BJ (cell line): ENCODE measurements at regions not wholly inside any gene's neighbourhood (a gene's known extent, or its start where the extent isn't known, plus 50 kb on each side); places are given as distances from the start of the nearest gene placed in this dataset.

Experiments
- CTCF ChIA-PET: fragments of 350-600 bp; formaldehyde crosslinking; extraction: SDS; loops from one replicate; lab custom pipeline; 2021; ENCODE audit warnings: antibody characterized with exemption, inconsistent platforms; lab: Yijun Ruan, JAX
- POLR2A ChIA-PET: fragments of 300-600 bp; sonication (Branson Sonifier 250); formaldehyde crosslinking; extraction: SDS; loops from one replicate; lab custom pipeline; 2021; ENCODE audit warnings: antibody characterized with exemption; lab: Charles Lee
- DNase-seq: peaks from one replicate; pipeline ENCODE4 v3.0.0-alpha.2; 2011; ENCODE audit warnings: low read depth
- H3K27me3 ChIP-seq: 2 replicates; pipeline ENCODE4 v1.6.0; 2011; ENCODE audit warnings: low read length; ENCODE audit not compliant: control insufficient read depth, insufficient read depth
- H3K36me3 ChIP-seq: 2 replicates; pipeline ENCODE4 v1.5.1; 2011; ENCODE audit warnings: low read length; ENCODE audit not compliant: control insufficient read depth, insufficient read depth
- H3K4me3 ChIP-seq: 2 replicates; pipeline ENCODE4 v1.5.1; 2011; ENCODE audit warnings: low read depth, mild to moderate bottlenecking, control low read depth, low read length
- CTCF ChIP-seq: IDR thresholded peaks from 2 replicates; pipeline ENCODE4 v1.5.1; 2011; ENCODE audit warnings: low read depth, mild to moderate bottlenecking, control low read depth, inconsistent platforms, low read length, moderate library complexity; ENCODE audit not compliant: insufficient read depth

DNA sequence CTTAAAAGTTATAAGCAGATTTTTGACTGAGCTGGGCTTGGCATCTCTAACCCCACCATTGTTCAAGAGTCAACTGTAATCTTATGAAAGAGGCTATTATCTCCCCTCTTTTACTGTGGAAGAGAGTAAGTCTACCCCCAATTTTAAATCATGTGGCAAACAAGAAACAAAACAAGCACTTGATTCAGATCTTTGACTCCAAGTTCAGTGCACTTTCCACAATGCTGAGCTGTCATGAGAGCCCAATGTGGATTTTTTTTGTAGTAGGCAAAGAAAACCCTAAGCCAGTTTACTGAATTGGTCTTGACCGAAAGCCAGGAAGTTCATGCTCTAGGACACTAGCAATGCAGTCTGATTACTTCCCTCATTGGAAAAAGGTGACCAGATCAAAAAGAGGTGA lies 306.2 kb downstream of the GALC start:
- ChIA-PET POLR2A (no interaction called here), CTCF (interaction anchor here (0.5 to 0.6 kb wide), 2 partner anchors 141 to 899 kb away, joined by 4 read pairs; no protein-coding TSS in a partner anchor)
- H3K4me3 ChIP-seq, result no peak overlapping the region
- no peaks in the 10 kb centered on the region for H3K27me3 ChIP-seq
- TF ChIP-seq CTCF, result no peak
- no peak for DNase-seq
- no peaks in the 10 kb centered on the region for H3K36me3 ChIP-seq

DNA sequence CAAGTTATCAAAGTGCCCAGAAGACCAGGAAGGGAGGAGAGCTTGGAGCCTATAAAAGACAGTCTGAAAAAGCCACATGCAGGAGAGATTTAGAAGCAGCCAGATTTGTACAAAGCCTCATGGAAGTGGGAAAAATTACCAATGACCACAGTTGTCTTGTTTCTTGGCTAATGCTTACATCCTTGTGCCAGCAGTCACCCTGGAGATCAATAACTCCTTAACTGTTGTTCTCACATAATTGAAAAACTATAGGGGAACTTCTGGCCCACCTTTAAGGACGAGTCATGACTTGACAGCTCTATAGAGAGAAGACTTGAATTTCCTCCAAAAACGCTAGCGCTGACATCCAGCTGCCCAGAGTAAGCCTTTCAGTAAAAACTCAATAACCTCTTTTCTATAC lies 313.1 kb downstream of the GALC start:
- no peak for TF ChIP-seq CTCF
- no peaks in the 10 kb centered on the region for H3K27me3 ChIP-seq
- DNase-seq, result no peak
- no peaks in the 10 kb centered on the region for H3K36me3 ChIP-seq
- no peak overlapping the region for H3K4me3 ChIP-seq
- POLR2A ChIA-PET, result no interaction called here
- CTCF ChIA-PET, result interaction anchor here (1.9 kb wide), 1 partner anchor 40 kb away, joined by 5 read pairs; no protein-coding TSS in a partner anchor

DNA sequence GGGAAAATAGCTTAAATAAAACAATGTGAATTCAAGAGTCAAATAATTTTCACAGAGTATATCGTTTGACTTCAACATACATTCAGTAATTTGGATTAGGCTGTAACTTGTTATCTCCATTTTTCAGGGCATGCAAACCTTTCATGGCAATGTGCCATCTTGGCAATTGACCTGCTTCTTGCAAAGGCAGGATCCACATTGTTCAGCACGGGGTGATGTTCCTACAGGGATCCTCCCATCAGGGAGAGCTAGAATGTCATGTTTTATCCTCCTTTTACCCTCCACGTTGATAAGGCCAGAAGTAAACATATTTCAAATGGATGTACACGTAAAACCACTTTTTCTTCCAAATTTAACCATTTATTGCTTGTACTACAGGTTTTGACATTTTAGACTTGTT lies 314.4 kb downstream of the GALC start:
- DNase-seq, result no peak
- Histone ChIP-seq H3K4me3 (no peak overlapping the region), H3K27me3 (no peaks in the 10 kb centered on the region), H3K36me3 (no peaks in the 10 kb centered on the region)
- ChIA-PET POLR2A (no interaction called here), CTCF (interaction anchor here (1.9 kb wide), 1 partner anchor 41 kb away, joined by 5 read pairs; no protein-coding TSS in a partner anchor)
- no peak for TF ChIP-seq CTCF

DNA sequence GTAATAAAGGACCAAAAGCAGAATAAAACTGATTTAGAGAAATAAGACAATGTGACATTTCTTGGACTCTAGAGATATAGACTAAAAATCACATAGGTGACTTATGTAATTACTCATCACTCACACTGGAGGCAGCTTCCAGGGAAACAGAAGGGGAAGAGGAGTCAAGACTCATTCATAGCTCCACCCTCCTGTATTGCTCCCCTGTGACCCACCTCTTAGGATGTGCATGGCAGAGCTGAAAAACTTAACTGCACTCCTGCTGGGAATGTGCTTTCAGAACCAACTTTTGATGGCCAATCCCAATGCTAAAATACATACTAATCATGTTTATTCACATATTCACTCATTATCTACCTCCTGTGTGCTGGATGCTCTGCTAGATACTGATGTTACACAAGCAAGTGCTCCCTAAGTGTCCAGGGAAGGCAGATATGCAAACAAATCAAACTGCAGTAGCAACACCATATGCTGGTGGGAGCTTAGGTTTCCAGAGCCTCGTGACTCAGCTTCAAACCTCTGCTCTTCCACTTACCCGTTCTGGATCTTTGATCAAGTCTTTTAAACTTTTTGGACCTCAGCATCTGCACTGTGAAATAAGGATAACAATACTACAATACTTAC lies 316.1 kb downstream of the GALC start:
- no peak for DNase-seq
- no peaks in the 10 kb centered on the region for H3K27me3 ChIP-seq
- H3K36me3 ChIP-seq, result no peaks in the 10 kb centered on the region
- POLR2A ChIA-PET, result no interaction called here
- no peak for TF ChIP-seq CTCF
- H3K4me3 ChIP-seq, result no peak overlapping the region
- CTCF ChIA-PET, result no interaction called here

DNA sequence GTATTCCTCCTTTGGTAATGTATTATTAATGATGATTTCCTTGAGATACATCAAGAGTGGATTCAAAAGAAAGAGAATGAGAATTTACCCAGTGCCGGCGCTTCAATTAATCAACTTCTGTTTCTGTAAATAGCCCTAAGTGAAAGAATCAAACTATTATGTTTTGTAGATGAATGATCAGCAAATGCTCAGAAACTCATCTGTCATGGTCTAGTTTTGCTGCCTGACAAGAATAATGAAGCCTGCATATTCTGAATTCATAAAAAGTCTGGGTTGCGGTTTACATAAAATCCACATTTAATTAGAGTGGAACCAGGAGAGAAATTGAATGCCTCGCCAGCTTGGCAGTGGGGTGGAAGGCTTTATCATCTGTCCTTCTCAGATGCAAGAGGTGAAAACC lies 325.3 kb downstream of the GALC start:
- H3K4me3 ChIP-seq, result no peak overlapping the region
- TF ChIP-seq CTCF, result no peak
- POLR2A ChIA-PET, result no interaction called here

More for the DNA sequence above, 325.3 kb downstream of the GALC start:
- CTCF ChIA-PET, result no interaction called here
- no peak for DNase-seq
- Histone ChIP-seq H3K36me3 (no peaks in the 10 kb centered on the region), H3K27me3 (no peaks in the 10 kb centered on the region)
